Left colon (tissue), 2 donors: ENCODE measurements at regions not wholly inside any gene's neighbourhood (a gene's known extent, or its start where the extent isn't known, plus 50 kb on each side); places are given as distances from the start of the nearest gene placed in this dataset.
"Not testable (repeated sequence)": the region's sequence is repeated elsewhere in the genome, so short reads cannot be mapped to it uniquely, and the experiment has no call there.

Experiments used
- ATAC-seq: fragments of 200-7000 bp; cut with Tn5 transposase; one replicate; pipeline ENCODE4 v1.9.1; 2020; ENCODE audit warnings: mild to moderate bottlenecking, moderate library complexity
- DNase-seq, 2 donors: peaks; one replicate each; pipeline ENCODE4 v3.0.0-alpha.2; 2020
- intact Hi-C, 2 donors: fragments of 100-400 bp; cut with DNase I in 1 of 2; cut with micrococcal nuclease in 1 of 2; formaldehyde crosslinking; loops; one replicate each; pipeline versions ENCODE4 v1.11.2 to v1.14.0; 2022; cut with DNase I, micrococcal nuclease
- donor health status: DM: no; HTN: no; CAD: no.
- donor health status: DM: yes; HTN: yes; CAD: no.

DNA sequence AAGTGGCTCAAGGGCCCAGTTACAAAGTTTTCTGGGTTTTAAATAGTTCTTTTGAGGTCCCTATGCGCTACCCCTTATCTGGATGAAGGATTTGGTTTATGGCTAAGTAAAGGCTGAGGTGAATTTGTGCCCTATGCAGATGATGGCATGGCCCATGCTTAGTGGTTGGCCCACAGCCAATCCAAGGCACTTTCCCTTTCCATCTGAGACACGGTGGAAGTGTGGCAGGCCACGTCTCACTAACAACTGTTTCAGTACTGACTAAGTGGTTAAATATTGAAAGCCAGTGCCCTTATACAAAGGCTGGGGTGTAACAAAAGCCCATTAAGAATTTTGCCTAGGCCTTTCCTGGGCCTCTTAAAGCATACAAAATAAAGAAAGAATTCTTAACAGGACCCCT lies 260.3 kb downstream of the ZNF37A start:
- ATAC-seq, intact Hi-C loops, DNase-seq: not testable (repeated sequence)

GRCh38 chr10:38355911-38356526 lies 261.9 kb downstream of the ZNF37A start:
- peak; percentile 100 for ATAC-seq
- DNase-seq, result peak; percentile 83 to 88
- intact Hi-C loops, result not testable (repeated sequence)

- DNase-seq, intact Hi-C loops: not testable (repeated sequence)
- peak; percentile 47 for ATAC-seq
These were observed 262.4 kb downstream of the ZNF37A start for GRCh38 chr10:38356527-38356926.

GRCh38 chr10:38362514-38362913 lies 268.4 kb downstream of the ZNF37A start:
- DNase-seq, intact Hi-C loops, ATAC-seq: not testable (repeated sequence)

GRCh38 chr10:38364073-38364472 lies 269.9 kb downstream of the ZNF37A start:
- intact Hi-C loops, DNase-seq, ATAC-seq: not testable (repeated sequence)

GRCh38 chr10:38365917-38366316 lies 271.8 kb downstream of the ZNF37A start:
- intact Hi-C loops, result not testable (repeated sequence)
- DNase-seq (peak in 1 of 2 donors; percentile 15), ATAC-seq (peak; percentile 91)

DNA sequence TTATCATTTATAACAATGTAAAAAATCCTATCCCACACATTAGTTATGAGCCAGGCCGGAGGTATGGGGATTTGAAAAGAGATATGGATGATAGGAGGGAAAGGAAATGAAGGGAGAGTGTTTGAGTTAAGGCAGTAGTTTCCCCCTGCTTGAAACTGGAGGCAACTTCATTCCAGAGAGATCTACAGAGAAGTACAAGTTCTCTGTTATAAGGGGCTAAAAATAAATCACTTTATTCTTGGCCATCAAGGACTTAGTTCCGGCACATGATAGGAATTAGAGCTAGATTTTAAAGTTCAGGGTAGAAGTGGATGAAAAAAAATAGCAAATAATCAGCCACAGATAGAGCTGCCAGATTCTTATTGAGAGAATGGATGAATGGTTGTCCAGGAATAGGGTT lies 289.7 kb downstream of the ZNF37A start:
- DNase-seq, intact Hi-C loops, ATAC-seq: not testable (repeated sequence)

DNA sequence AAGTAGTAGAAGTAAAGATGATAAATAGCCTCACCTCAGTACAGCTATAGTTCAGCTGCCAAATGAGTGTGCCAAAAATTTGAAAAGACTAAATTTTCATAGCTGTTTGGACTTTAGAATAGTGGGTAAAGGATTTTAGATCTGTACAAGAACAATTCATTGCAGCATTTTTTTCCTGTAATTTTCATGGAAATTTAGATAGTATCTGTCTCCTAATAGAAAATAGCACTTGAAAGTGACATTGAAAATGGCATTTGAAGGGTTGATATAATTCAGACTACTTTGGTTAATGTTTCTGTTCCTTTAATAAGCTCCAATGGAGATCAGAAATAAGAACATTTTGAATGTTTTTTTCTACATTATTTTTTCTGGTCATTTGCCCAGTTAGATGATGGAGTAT lies 292.7 kb downstream of the ZNF37A start:
- ATAC-seq, intact Hi-C loops, DNase-seq: not testable (repeated sequence)

GRCh38 chr10:38390725-38391124 lies 296.6 kb downstream of the ZNF37A start:
- ATAC-seq, result peak; percentile 37
- intact Hi-C loops, DNase-seq: not testable (repeated sequence)

DNA sequence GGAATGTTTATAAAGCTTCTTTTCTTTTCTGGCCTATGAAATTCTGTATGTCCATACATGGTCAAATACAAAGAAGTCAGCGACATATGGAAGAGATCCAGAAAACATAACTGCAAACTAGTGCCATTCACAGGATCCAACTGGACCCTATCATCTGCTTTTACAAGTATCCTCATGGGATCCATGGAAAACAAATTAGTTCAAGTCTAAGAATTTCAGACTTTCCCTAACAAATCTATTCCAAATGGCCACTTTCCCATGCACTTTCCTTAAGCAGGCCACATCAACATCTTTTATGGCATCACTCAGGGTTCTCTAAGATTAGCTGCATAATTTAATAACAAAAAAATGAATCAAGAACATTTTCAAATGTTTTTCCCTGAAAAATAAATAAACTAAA lies 301.3 kb downstream of the ZNF37A start:
- ATAC-seq, intact Hi-C loops, DNase-seq: not testable (repeated sequence)

DNA sequence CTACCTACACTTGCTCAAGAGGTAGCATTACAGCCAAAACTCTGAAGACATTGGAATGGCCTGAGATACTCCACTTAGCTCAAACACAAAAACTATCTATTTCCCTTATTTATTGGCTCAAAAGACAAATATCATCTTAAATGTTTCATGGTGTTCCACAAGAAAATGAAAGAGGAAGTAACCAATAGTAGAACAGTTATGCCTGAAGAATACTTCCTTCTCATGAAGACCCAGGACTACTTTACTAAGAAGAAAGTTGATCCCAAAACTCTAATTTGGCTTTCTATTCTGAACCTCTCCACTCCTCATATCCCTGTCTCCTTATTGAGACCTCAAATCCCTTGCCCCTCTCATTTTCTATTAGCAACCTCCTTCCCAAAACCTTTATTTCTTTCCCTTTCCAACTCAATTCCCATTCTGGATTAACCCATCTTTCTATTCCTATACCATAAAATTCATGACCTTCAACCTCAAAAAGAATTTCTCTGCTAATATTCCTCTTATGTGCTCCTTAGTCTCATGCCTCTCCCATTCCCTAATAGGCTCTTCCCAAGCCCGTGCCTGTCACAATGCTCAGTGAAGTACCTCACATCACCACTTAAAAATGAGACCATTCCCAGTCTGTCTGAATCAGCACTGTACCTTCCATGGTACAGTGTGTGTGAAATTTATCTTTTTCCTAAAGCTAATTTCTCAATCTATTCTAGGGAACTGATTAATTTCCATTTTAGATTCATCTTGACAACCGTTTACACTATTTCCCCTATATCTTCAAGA lies 302.2 kb downstream of the ZNF37A start:
- ATAC-seq, intact Hi-C loops, DNase-seq: not testable (repeated sequence)

GRCh38 chr10:38401565-38401964 lies 307.4 kb downstream of the ZNF37A start:
- ATAC-seq, intact Hi-C loops: not testable (repeated sequence)
- DNase-seq, result peak in 1 of 2 donors; percentile 20

GRCh38 chr10:38402442-38403346 lies 308.6 kb downstream of the ZNF37A start:
- DNase-seq (peak; percentile 96 to 97), ATAC-seq (peak; percentile 99)

GRCh38 chr10:38403347-38404117 lies 309.4 kb downstream of the ZNF37A start:
- intact Hi-C loops, ATAC-seq: not testable (repeated sequence)
- DNase-seq, result peak in 1 of 2 donors; percentile 15

More at GRCh38 chr10:38402442-38403346, 308.6 kb downstream of the ZNF37A start:
- intact Hi-C loops, result not testable (repeated sequence)

DNA sequence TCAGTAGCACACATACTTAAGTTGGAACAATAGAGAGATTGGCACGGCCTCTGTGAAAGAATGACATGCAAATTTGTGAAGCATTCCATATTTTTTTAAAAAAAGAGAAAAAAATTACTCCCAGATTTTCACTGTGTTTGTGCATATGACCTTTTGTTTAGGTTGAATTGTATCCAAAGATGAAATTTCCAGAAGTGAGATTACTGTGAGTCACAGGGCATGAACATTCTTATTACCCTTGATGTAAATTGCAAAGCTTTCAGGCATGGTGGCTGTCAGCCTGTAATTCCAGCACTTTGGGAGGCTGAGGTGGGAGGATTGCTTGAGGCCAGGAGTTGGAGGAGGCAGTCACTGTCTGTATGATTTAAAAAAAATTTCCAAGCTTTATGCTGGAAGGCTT lies 329.5 kb downstream of the ZNF37A start:
- intact Hi-C loops, ATAC-seq, DNase-seq: not testable (repeated sequence)

- ATAC-seq, intact Hi-C loops, DNase-seq: not testable (repeated sequence)
These were observed 336.1 kb downstream of the ZNF37A start for GRCh38 chr10:38430242-38430641.

DNA sequence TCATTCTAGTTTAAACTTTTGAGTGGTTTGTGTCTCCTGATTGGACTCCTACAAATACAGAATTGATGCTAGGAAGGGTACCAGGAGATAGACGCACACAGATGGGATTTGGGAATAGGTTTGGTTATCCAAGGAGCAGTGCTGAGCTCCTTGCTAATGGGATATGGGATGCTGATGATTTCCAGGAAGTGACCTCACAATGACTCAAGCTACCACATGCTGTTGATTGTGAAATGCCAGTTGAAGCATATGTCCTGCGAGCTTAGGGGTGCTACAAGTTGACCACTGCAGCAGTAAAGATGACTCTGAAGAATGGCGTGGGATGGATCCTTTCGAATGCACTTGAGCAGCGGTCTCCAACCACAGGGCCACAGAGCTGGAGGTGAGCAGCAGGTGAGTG lies 343.2 kb downstream of the ZNF37A start:
- ATAC-seq, intact Hi-C loops, DNase-seq: not testable (repeated sequence)
